Stomach (tissue), 8 donors: ENCODE measurements at regions not wholly inside any gene's neighbourhood (a gene's known extent, or its start where the extent isn't known, plus 50 kb on each side); places are given as distances from the start of the nearest gene placed in this dataset.

Experiments
- DNase-seq, 2 donors: peaks; one replicate each; pipeline versions ENCODE4 v3.0.0 to v3.0.0-alpha.2; 2013 to 2019
- H3K27ac ChIP-seq, 5 donors: fragments of 200-600 bp in 4 of 5; sonication (generic) in 4 of 5; one replicate each; pipeline ENCODE4 v1.5.1; 2013 to 2019; ENCODE audit warnings: mild to moderate bottlenecking in 1 of 5, moderate library complexity in 1 of 5
- H3K27me3 ChIP-seq, 3 donors: fragments of 200-600 bp; sonication (generic); one replicate each; pipeline ENCODE4 v1.5.1; 2017 to 2019; ENCODE audit warnings: mixed run types in 1 of 3
- H3K36me3 ChIP-seq, 4 donors: fragments of 200-600 bp; sonication (generic); 1 replicate in 3 of 4; 2 replicates in 1 of 4; pipeline ENCODE4 v1.5.1; 2016 to 2019
- H3K4me1 ChIP-seq, 4 donors: fragments of 200-600 bp; sonication (generic); one replicate each; pipeline ENCODE4 v1.5.1; 2016 to 2019
- H3K4me3 ChIP-seq, 4 donors: fragments of 200-600 bp; sonication (generic) in 3 of 4; one replicate each; pipeline ENCODE4 v1.5.1; 2016 to 2019; ENCODE audit warnings: mild to moderate bottlenecking in 1 of 4
- H3K9me3 ChIP-seq, 4 donors: fragments of 200-600 bp; sonication (generic); one replicate each; pipeline ENCODE4 v1.5.1; 2016 to 2019
- CTCF ChIP-seq, 7 experiments: fragments of 450-650 bp in 4 of 7; fragments of 200-600 bp in 3 of 7; sonication (generic) in 3 of 7; IDR thresholded peaks; one replicate each; pipeline ENCODE4 v1.5.1; 2016 to 2019; ENCODE audit warnings: antibody characterized with exemption in 7 of 7, control low read depth in 2 of 7, mild to moderate bottlenecking in 1 of 7
- EP300 ChIP-seq: sonication (generic); formaldehyde crosslinking; IDR thresholded peaks from one replicate; pipeline ENCODE4 v1.6.1; 2017; ENCODE audit warnings: antibody characterized with exemption
- POLR2A ChIP-seq, 4 donors: fragments of 450-650 bp; IDR thresholded peaks; one replicate each; pipeline ENCODE4 v1.6.1; 2016; ENCODE audit warnings: antibody characterized with exemption in 4 of 4, control low read depth in 2 of 4, mild to moderate bottlenecking in 1 of 4, moderate library complexity in 1 of 4
- POLR2AphosphoS5 ChIP-seq, 3 donors: sonication (generic); formaldehyde crosslinking; IDR thresholded peaks; one replicate each; pipeline ENCODE4 v1.6.1; 2016; ENCODE audit warnings: antibody characterized with exemption in 3 of 3
- WGBS, 5 donors: extraction: QIAGEN DNeasy Blood & Tissue Kit in 3 of 5; methylation state at CpG; one replicate each; pipeline versions ENCODE4 v1.1.5 to v1.1.7; 2013 to 2018; 5-methylcytosine and 5-hydroxymethylcytosine counted together
- intact Hi-C: fragments of 100-400 bp; cut with DNase I; formaldehyde crosslinking; loops from one replicate; pipeline ENCODE4 v1.15.1; 2023; ENCODE audit warnings: low total_unique reads
- donor health status: healthy with polysubstance abuse.
- donor health status: Bipolar disorder and iron deficiency.
- donor health status: healthy.

GRCh38 chr3:159829539-159830227 is 159.0 kb upstream of the IL12A start:
- H3K36me3 ChIP-seq = no peaks in the 10 kb centered on the region
- H3K27me3 ChIP-seq = no peaks in the 10 kb centered on the region
- no peak overlapping the region for H3K4me3 ChIP-seq
- 57 to 77% (median 71%) methylated on average over 7 of the region's 7 CpGs for WGBS, 5 donors
- H3K4me1 ChIP-seq = peaks cover 0 to 46% (median 23%) of the 10 kb centered on the region in 4 donors
- H3K9me3 ChIP-seq = no peaks in the 10 kb centered on the region
- peak overlapping the region in 1 of 5 donors; percentile 37 for H3K27ac ChIP-seq
- intact Hi-C loops = no loop called here
- peak in 1 of 2 donors; percentile 62 for DNase-seq
- no peak for TF ChIP-seq POLR2A (IDR thresholded peaks at IDR 0.05)
- TF ChIP-seq CTCF (IDR thresholded peaks at IDR 0.05) = no peak
- peak in 2 of 3 donors; percentile 19 to 71 for TF ChIP-seq POLR2AphosphoS5 (IDR thresholded peaks at IDR 0.05)
- peak; percentile 32 for TF ChIP-seq EP300

GRCh38 chr3:159830523-159831154 is 158.0 kb upstream of the IL12A start:
- Histone ChIP-seq H3K4me1 (peaks cover 0 to 37% (median 17%) of the 10 kb centered on the region in 4 donors), H3K27ac (peak overlapping the region in 1 of 5 donors; percentile 40)
- TF ChIP-seq EP300 (no peak), POLR2A (IDR thresholded peaks at IDR 0.05) (no peak), POLR2AphosphoS5 (IDR thresholded peaks at IDR 0.05) (no peak), CTCF (IDR thresholded peaks at IDR 0.05) (no peak)

DNA sequence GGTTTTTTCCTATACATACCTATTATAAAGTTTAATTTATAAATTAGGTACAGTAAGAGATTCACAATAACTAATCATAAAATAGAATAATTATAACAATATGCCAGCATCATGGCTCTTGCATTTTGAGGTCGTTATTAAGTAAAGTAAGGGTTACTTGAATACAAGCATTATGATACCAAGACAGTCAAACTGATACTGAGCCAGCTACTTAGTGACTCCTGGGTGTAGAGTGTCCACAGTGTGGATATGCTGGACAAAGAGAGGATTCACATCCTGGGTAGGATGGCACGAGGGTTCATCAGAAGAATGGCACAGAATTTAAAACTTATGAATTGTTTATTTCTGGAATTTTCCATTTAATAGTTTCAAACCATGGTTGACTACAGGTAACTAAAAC is 157.2 kb upstream of the IL12A start:
- 58 to 83% (median 72%) methylated on average over 2 of the region's 2 CpGs for WGBS, 5 donors
- H3K36me3 ChIP-seq = no peaks in the 10 kb centered on the region
- no peak for DNase-seq
- no peak overlapping the region for H3K27ac ChIP-seq
- peaks cover 0 to 41% (median 20%) of the 10 kb centered on the region in 4 donors for H3K4me1 ChIP-seq
- H3K4me3 ChIP-seq = no peak overlapping the region
- TF ChIP-seq CTCF (IDR thresholded peaks at IDR 0.05) (no peak), POLR2A (IDR thresholded peaks at IDR 0.05) (no peak), EP300 (no peak), POLR2AphosphoS5 (IDR thresholded peaks at IDR 0.05) (no peak)
- H3K9me3 ChIP-seq = no peaks in the 10 kb centered on the region
- H3K27me3 ChIP-seq = no peaks in the 10 kb centered on the region
- intact Hi-C loops = no loop called here

More at GRCh38 chr3:159830523-159831154, 158.0 kb upstream of the IL12A start:
- intact Hi-C loops = no loop called here
- DNase-seq = no peak
- H3K36me3 ChIP-seq = no peaks in the 10 kb centered on the region
- H3K27me3 ChIP-seq = no peaks in the 10 kb centered on the region
- WGBS, 5 donors = 78 to 100% (median 93%) methylated on average over 1 of the region's 1 CpG
- H3K9me3 ChIP-seq = no peaks in the 10 kb centered on the region
- no peak overlapping the region for H3K4me3 ChIP-seq

DNA sequence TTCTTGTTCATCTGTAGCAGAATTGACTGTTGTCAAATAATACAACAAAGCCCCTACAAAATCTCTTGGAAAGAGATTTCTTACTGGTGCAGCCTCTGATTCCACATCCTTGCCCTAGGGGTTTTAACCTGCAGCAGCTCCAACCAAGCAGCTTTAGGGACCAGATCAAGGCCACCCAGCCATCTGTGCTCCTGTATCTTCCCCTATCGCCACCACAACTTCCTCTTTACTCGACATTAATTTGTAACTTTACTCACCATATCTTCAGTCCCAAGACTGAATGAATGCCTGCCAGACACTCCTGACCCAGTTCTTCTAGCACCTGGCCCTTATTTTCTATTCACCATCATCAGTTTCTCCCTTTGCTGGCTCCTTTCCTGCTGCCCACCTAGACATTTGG is 156.6 kb upstream of the IL12A start:
- DNase-seq = no peak
- H3K27me3 ChIP-seq = no peaks in the 10 kb centered on the region
- 46 to 71% (median 61%) methylated on average over 2 of the region's 2 CpGs for WGBS, 5 donors
- no peak overlapping the region for H3K27ac ChIP-seq
- intact Hi-C loops = no loop called here
- H3K36me3 ChIP-seq = no peaks in the 10 kb centered on the region
- no peaks in the 10 kb centered on the region for H3K9me3 ChIP-seq
- peaks cover 0 to 44% (median 22%) of the 10 kb centered on the region in 4 donors for H3K4me1 ChIP-seq
- TF ChIP-seq EP300 = no peak
- TF ChIP-seq POLR2A (IDR thresholded peaks at IDR 0.05) = no peak
- no peak for TF ChIP-seq POLR2AphosphoS5 (IDR thresholded peaks at IDR 0.05)
- TF ChIP-seq CTCF (IDR thresholded peaks at IDR 0.05) = no peak
- no peak overlapping the region for H3K4me3 ChIP-seq
